Stimulated activated CD4-positive, alpha-beta T cell treated with anti-CD3 and anti-CD28 coated beads, Interleukin-2, amount 100 ng/mL, for 4 hours (primary cell): ENCODE measurements at regions not wholly inside any gene's neighbourhood (a gene's known extent, or its start where the extent isn't known, plus 50 kb on each side); places are given as distances from the start of the nearest gene placed in this dataset.
"Not testable (repeated sequence)": the region's sequence is repeated elsewhere in the genome, so short reads cannot be mapped to it uniquely, and the experiment has no call there.

Experiments
- DNase-seq: peaks from one replicate; pipeline ENCODE4 v3.0.0-alpha.2; 2020; ENCODE audit warnings: low read depth

GRCh38 chr1:2950926-2951305 lies 70.4 kb upstream of the ACTRT2 start:
- DNase-seq: no peak

- no peak for DNase-seq
Observed at GRCh38 chr1:2951856-2952255, 69.4 kb upstream of the ACTRT2 start.

- DNase-seq: no peak
Observed at GRCh38 chr1:2952371-2952770, 68.9 kb upstream of the ACTRT2 start.

- DNase-seq: no peak
Observed at GRCh38 chr1:2952992-2953391, 68.3 kb upstream of the ACTRT2 start.

- no peak for DNase-seq
Observed at GRCh38 chr1:2953688-2954285, 67.5 kb upstream of the ACTRT2 start.

- DNase-seq: no peak
Observed at GRCh38 chr1:2955652-2956051, 65.6 kb upstream of the ACTRT2 start.

GRCh38 chr1:2956576-2956975 lies 64.7 kb upstream of the ACTRT2 start:
- no peak for DNase-seq

- DNase-seq: no peak
Observed at GRCh38 chr1:2957329-2957728, 63.9 kb upstream of the ACTRT2 start.

GRCh38 chr1:2959881-2960280 lies 61.4 kb upstream of the ACTRT2 start:
- not testable (repeated sequence) for DNase-seq

GRCh38 chr1:2961081-2961480 lies 60.2 kb upstream of the ACTRT2 start:
- no peak for DNase-seq

- DNase-seq: no peak
Observed at GRCh38 chr1:2961661-2962060, 59.6 kb upstream of the ACTRT2 start.

GRCh38 chr1:2962061-2962460 lies 59.2 kb upstream of the ACTRT2 start:
- no peak for DNase-seq

GRCh38 chr1:2962541-2962940 lies 58.7 kb upstream of the ACTRT2 start:
- DNase-seq: no peak

GRCh38 chr1:2962946-2963345 lies 58.3 kb upstream of the ACTRT2 start:
- DNase-seq: no peak

- DNase-seq: no peak
Observed at GRCh38 chr1:2965676-2966075, 55.6 kb upstream of the ACTRT2 start.

GRCh38 chr1:2966449-2967328 lies 54.6 kb upstream of the ACTRT2 start:
- DNase-seq: no peak

- DNase-seq: no peak
Observed at GRCh38 chr1:2967329-2967725, 53.9 kb upstream of the ACTRT2 start.

- no peak for DNase-seq
Observed at GRCh38 chr1:2967881-2968280, 53.4 kb upstream of the ACTRT2 start.

- DNase-seq: no peak
Observed at GRCh38 chr1:2968471-2968881, 52.8 kb upstream of the ACTRT2 start.

- no peak for DNase-seq
Observed at GRCh38 chr1:2969011-2969844, 52.0 kb upstream of the ACTRT2 start.

GRCh38 chr1:2969845-2970291 lies 51.4 kb upstream of the ACTRT2 start:
- no peak for DNase-seq

GRCh38 chr1:2970311-2971071 lies 50.8 kb upstream of the ACTRT2 start:
- no peak for DNase-seq
